ENCODE measurements at regions not wholly inside any gene's neighbourhood (a gene's known extent, or its start where the extent isn't known, plus 50 kb on each side); places are given as distances from the start of the nearest gene placed in this dataset.
"Not testable (repeated sequence)": the region's sequence is repeated elsewhere in the genome, so short reads cannot be mapped to it uniquely, and the experiment has no call there.

DNA sequence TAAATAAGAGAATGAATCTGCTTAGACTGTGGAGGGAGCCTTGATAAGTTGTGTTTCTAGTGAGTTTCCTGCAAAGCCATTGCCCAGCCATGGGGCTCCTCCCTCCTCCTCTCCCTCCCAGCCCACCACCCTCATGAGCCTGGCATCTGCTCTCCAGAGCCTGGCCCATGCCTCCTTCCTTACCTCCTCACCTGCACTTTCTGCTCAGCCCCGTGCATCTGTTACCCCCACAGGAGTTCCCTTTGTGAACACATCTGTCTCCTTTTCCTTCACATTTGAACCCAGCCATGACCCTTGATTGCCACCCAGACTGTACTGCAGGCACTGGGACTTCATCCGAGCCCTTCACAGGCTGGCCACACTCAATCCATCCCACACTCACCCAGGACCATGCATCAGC, 395.6 kb downstream of the IRX2 start:
- Histone ChIP-seq H3K4me3 (no peak overlapping the region), H3K27me3 (replicated peaks; ENCODE audit: insufficient read depth) (no peaks in the 10 kb centered on the region), H3K9me3 (no peaks in the 10 kb centered on the region), H3K36me3 (no peaks in the 10 kb centered on the region), H3K4me1 (replicated peaks) (no peaks in the 10 kb centered on the region), H3K27ac (no peak overlapping the region)
- DNase-seq (ENCODE audit: low spot score) = no peak
- no peak for TF ChIP-seq POLR2A (IDR thresholded peaks at IDR 0.05)
- TF ChIP-seq, protein P1, sequence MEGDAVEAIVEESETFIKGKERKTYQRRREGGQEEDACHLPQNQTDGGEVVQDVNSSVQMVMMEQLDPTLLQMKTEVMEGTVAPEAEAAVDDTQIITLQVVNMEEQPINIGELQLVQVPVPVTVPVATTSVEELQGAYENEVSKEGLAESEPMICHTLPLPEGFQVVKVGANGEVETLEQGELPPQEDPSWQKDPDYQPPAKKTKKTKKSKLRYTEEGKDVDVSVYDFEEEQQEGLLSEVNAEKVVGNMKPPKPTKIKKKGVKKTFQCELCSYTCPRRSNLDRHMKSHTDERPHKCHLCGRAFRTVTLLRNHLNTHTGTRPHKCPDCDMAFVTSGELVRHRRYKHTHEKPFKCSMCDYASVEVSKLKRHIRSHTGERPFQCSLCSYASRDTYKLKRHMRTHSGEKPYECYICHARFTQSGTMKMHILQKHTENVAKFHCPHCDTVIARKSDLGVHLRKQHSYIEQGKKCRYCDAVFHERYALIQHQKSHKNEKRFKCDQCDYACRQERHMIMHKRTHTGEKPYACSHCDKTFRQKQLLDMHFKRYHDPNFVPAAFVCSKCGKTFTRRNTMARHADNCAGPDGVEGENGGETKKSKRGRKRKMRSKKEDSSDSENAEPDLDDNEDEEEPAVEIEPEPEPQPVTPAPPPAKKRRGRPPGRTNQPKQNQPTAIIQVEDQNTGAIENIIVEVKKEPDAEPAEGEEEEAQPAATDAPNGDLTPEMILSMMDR (IDR thresholded peaks at IDR 0.05) = no peak
- TF ChIP-seq POLR2AphosphoS5 (IDR thresholded peaks at IDR 0.05) = no peak
- intact Hi-C loops (cut with DNase I) = no loop called here
- 70% methylated on average over 2 of the region's 2 CpGs for WGBS

DNA sequence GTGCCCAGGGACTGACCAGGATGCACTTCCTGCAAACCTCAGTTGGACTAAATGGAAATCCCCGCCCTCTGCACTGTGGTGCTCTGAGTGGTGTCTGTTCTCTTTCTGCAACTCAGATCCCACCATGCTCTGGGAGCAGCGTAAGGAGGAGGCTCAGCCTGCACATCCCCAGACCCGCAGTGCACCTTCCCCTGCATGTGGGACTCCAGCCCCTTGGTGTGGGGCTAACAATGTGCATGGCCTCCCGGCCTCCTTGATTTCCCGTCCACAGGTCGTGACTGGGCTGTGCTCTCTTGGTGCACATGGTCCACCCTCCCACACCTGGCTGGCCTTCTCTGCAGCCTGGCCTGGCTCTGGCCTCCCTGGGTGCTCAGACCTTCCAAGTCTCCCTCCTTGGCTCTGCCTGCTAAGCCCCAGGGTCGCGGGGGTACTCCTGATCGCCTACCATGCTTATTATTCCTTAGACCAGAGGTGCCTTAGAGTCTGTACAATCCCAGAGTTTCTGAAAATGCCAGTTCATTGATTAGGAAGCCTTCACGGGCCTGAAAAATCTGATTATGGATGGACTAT, 397.5 kb downstream of the IRX2 start:
- Histone ChIP-seq H3K4me3 (no peak overlapping the region), H3K27me3 (replicated peaks; ENCODE audit: insufficient read depth) (no peaks in the 10 kb centered on the region), H3K27ac (no peak overlapping the region), H3K9me3 (no peaks in the 10 kb centered on the region), H3K4me1 (replicated peaks) (no peaks in the 10 kb centered on the region), H3K36me3 (no peaks in the 10 kb centered on the region)
- WGBS = 98% methylated on average over 10 of the region's 10 CpGs
- TF ChIP-seq POLR2AphosphoS5 (IDR thresholded peaks at IDR 0.05) (no peak), POLR2A (IDR thresholded peaks at IDR 0.05) (no peak)
- TF ChIP-seq, protein P1 (IDR thresholded peaks at IDR 0.05) = no peak
- intact Hi-C loops (cut with DNase I) = no loop called here
- no peak for DNase-seq (ENCODE audit: low spot score)

DNA sequence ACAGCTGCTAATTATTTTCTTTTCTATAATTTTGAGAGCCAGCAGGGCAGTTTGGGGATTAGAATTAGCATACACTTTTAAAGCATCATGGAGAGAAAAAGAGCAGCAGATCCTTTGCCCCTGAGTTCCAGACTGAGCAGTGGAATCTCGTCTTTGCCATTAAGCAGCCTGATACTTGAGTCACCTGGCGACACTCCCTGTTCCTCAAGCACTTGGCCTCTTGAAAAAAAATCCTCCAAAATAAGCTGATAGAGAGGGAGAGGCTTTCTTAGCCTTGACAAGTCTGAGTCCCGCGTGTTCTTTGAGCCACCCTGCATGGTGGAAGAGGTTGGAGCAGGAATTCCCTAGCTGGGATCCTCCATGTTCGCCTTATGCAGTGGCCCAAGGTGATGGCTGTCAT, 398.3 kb downstream of the IRX2 start:
- WGBS = 71% methylated on average over 5 of the region's 5 CpGs
- intact Hi-C loops (cut with DNase I) = no loop called here
- Histone ChIP-seq H3K27me3 (replicated peaks; ENCODE audit: insufficient read depth) (no peaks in the 10 kb centered on the region), H3K4me3 (no peak overlapping the region), H3K27ac (no peak overlapping the region), H3K36me3 (no peaks in the 10 kb centered on the region), H3K4me1 (replicated peaks) (no peaks in the 10 kb centered on the region), H3K9me3 (no peaks in the 10 kb centered on the region)
- DNase-seq (ENCODE audit: low spot score) = no peak
- TF ChIP-seq POLR2AphosphoS5 (IDR thresholded peaks at IDR 0.05) = no peak
- no peak for TF ChIP-seq POLR2A (IDR thresholded peaks at IDR 0.05)
- TF ChIP-seq, protein P1 (IDR thresholded peaks at IDR 0.05) = no peak

DNA sequence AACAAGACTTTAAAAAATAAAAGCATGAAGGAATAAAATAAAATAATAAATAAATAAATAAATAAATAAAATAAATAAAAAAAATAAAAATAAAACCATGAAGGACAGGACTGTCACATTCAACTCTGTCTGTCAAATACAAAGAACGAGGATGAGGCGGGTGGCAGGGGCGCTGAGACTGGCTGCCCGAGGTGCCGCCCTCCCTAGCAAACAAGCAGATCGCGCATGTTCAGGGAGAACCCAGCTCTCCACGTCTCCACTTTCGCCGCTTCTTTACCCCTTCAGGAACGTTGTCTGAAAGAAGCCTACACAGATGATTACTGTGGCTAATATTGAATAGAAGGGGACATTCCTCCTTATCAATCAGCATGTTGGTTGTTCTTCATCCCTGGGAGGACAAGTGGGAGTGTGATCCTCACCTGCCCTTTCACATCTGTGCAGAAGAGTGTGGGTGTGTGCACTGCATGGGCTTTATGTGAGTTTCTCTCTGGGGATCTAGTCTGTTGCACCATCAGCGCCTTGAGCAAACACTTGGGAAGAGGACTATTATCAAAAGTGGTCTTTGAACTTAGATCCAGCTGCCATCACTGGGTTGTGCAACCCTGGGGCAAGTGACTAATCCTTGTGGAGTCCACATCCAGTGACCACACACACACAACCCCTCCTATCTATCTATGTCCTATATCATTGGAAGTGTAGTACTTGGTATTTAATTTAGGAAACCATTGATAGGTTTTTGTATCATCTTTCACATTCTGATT, 399.2 kb downstream of the IRX2 start:
- no peak for DNase-seq (ENCODE audit: low spot score)
- TF ChIP-seq, protein P1 (IDR thresholded peaks at IDR 0.05) = no peak
- TF ChIP-seq POLR2AphosphoS5 (IDR thresholded peaks at IDR 0.05) = no peak
- TF ChIP-seq POLR2A (IDR thresholded peaks at IDR 0.05) = no peak
- intact Hi-C loops (cut with DNase I) = no loop called here

DNA sequence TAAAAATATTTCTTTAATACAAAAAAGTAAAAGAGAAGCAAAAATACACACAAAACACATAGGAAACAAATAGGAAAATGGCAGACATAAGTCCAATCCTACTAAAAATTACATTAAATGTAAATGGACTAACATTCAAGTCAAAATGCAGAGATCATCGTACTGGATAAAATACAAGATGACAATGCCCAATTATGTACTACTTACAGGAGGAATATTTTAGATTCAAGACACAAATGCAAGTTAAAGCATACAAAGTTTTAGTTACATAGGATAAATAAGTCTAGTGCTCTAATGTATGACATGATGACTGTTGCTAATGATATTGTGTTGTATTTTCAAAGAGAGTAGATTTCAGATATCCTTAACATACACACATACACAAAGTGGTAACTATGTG, 401.7 kb downstream of the IRX2 start:
- H3K27ac ChIP-seq; H3K4me1 ChIP-seq (replicated peaks); H3K4me3 ChIP-seq; H3K27me3 ChIP-seq (replicated peaks; ENCODE audit: insufficient read depth); H3K9me3 ChIP-seq; DNase-seq (ENCODE audit: low spot score); H3K36me3 ChIP-seq; intact Hi-C loops (cut with DNase I): not testable (repeated sequence)
- 100% methylated on average over 1 of the region's 1 CpG for WGBS

More for the DNA sequence above, 399.2 kb downstream of the IRX2 start:
- no peaks in the 10 kb centered on the region for H3K36me3 ChIP-seq
- no peak overlapping the region for H3K4me3 ChIP-seq
- WGBS = 84% methylated on average over 12 of the region's 12 CpGs
- H3K4me1 ChIP-seq (replicated peaks) = no peaks in the 10 kb centered on the region
- H3K9me3 ChIP-seq = no peaks in the 10 kb centered on the region
- H3K27ac ChIP-seq = no peak overlapping the region
- no peaks in the 10 kb centered on the region for H3K27me3 ChIP-seq (replicated peaks; ENCODE audit: insufficient read depth)
